ENCODE measurements at regions not wholly inside any gene's neighbourhood (a gene's known extent, or its start where the extent isn't known, plus 50 kb on each side); places are given as distances from the start of the nearest gene placed in this dataset.
A peak's percentile ranks its signal among the peaks of the same experiment; 100 is the strongest.

DNA sequence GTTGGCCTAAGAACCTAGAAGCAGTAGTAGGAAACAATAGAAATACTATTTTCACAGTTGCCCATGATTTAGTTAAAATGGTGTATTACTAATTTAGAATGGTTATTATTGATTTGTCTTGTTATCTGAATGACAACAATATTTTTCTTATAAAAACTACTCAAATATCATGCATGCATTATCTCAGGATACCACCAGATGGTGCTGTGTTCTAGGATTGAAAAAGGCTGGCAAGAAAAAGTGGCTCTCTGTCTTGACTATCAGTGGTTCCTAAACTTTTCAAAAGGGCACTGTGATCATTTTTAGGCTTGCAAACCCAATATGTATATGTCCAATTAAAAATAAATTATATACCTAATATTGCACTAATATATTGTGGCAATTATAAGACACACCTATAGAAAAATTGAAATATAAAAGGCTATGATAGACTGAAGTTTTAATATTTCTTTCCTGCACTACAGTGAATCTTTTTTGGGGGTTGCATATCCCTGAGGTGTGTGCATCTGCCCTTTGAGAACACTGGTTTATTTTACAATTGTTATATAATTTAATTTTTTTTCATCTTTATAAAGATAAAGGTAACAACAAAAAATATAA is 131.7 kb upstream of the MLIP start:
- Histone ChIP-seq H3K4me3 (no peak overlapping the region), H3K36me3 (ENCODE audit: control insufficient read depth in 4 of 4, insufficient read depth in 4 of 4, low read length in 4 of 4) (no peaks in the 10 kb centered on the region), H3K9ac (ENCODE audit: insufficient read depth in 1 of 2, low read length in 2 of 2) (no peak overlapping the region), H3K4me1 (ENCODE audit: control insufficient read depth in 5 of 5, insufficient read depth in 5 of 5, low read length in 5 of 5) (no peaks in the 10 kb centered on the region), H3K27me3 (ENCODE audit: control insufficient read depth in 3 of 3, insufficient read depth in 3 of 3, low read length in 2 of 3) (no peaks in the 10 kb centered on the region), H3K27ac (ENCODE audit: low read depth in 1 of 2, low read length in 1 of 2) (no peak overlapping the region), H3K9me3 (ENCODE audit: control insufficient read depth in 4 of 4, insufficient read depth in 3 of 4, low read length in 3 of 4) (no peaks in the 10 kb centered on the region)
- TF ChIP-seq, protein P1, sequence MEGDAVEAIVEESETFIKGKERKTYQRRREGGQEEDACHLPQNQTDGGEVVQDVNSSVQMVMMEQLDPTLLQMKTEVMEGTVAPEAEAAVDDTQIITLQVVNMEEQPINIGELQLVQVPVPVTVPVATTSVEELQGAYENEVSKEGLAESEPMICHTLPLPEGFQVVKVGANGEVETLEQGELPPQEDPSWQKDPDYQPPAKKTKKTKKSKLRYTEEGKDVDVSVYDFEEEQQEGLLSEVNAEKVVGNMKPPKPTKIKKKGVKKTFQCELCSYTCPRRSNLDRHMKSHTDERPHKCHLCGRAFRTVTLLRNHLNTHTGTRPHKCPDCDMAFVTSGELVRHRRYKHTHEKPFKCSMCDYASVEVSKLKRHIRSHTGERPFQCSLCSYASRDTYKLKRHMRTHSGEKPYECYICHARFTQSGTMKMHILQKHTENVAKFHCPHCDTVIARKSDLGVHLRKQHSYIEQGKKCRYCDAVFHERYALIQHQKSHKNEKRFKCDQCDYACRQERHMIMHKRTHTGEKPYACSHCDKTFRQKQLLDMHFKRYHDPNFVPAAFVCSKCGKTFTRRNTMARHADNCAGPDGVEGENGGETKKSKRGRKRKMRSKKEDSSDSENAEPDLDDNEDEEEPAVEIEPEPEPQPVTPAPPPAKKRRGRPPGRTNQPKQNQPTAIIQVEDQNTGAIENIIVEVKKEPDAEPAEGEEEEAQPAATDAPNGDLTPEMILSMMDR (IDR thresholded peaks at IDR 0.05; ENCODE audit: control extremely low read depth, extremely low read depth): peak; percentile 24
- peak in 2 of 3 donors; percentile 61 to 67 for DNase-seq
- ATAC-seq (ENCODE audit: insufficient read depth, low FRiP score): no peak

DNA sequence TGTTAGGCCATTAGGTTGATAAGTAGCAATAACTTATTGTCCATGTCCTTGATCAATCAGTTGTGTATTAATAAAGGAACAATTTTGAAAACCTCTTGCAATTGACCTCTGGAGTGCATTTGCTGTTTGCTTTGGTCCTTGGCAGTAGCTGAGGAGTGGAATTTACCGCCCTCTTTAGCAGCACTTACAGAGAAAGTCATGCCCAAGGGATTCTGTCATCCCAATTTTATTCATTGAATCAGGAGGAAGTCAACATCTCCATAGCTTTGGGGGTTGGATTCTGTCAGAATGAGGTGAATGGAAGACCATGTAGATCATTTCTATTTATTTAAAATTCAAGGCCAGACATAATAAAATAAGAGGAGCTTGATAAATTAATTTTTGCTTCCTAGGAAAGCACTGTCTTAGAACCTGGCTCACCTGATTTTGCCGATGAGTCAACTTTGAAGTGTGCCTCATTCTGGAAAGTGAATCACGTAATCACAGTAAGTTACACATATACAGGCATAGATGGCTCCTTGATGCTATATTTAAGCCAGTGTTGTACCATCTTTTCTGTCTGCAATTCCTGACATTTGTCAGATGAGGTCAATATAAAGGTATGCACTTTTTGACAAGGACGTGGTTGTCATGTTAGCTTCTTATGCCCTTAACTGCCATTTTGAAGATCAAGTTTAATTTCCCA is 128.7 kb upstream of the MLIP start:
- TF ChIP-seq, protein P1 (IDR thresholded peaks at IDR 0.05; ENCODE audit: control extremely low read depth, extremely low read depth): no peak
- 69 to 85% methylated on average over 4 of the region's 4 CpGs for WGBS, 2 donors
- Histone ChIP-seq H3K27ac (ENCODE audit: low read depth in 1 of 2, low read length in 1 of 2) (no peak overlapping the region), H3K4me3 (no peak overlapping the region), H3K9ac (ENCODE audit: insufficient read depth in 1 of 2, low read length in 2 of 2) (no peak overlapping the region), H3K27me3 (ENCODE audit: control insufficient read depth in 3 of 3, insufficient read depth in 3 of 3, low read length in 2 of 3) (no peaks in the 10 kb centered on the region), H3K9me3 (ENCODE audit: control insufficient read depth in 4 of 4, insufficient read depth in 3 of 4, low read length in 3 of 4) (no peaks in the 10 kb centered on the region), H3K4me1 (ENCODE audit: control insufficient read depth in 5 of 5, insufficient read depth in 5 of 5, low read length in 5 of 5) (peaks cover 0 to 17% (median 0%) of the 10 kb centered on the region in 5 donors), H3K36me3 (ENCODE audit: control insufficient read depth in 4 of 4, insufficient read depth in 4 of 4, low read length in 4 of 4) (no peaks in the 10 kb centered on the region)
- no peak for DNase-seq
- ATAC-seq (ENCODE audit: insufficient read depth, low FRiP score): no peak

DNA sequence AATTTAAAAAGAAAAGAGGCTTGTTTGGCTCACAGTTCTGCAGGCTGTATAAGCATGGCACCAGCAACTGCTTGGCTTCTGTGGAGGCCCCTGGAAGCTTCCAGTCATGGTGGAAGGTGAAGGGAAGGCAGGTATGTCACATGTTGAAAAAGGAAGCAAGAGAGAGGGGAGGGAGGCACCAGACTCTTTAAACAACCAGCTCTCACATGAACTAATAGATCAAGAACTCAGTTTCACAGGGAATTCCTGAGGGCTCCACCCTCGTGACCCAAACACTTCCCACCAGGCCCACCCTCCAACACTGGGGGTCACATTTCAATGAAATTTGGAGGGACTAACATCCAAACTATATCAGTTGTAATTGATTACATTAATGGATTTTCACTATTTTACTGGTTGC is 127.9 kb upstream of the MLIP start:
- ATAC-seq (ENCODE audit: insufficient read depth, low FRiP score) (no peak), DNase-seq (no peak)
- TF ChIP-seq, protein P1 (IDR thresholded peaks at IDR 0.05; ENCODE audit: control extremely low read depth, extremely low read depth): no peak

More for the DNA sequence above, 127.9 kb upstream of the MLIP start:
- Histone ChIP-seq H3K36me3 (ENCODE audit: control insufficient read depth in 4 of 4, insufficient read depth in 4 of 4, low read length in 4 of 4) (no peaks in the 10 kb centered on the region), H3K27me3 (ENCODE audit: control insufficient read depth in 3 of 3, insufficient read depth in 3 of 3, low read length in 2 of 3) (no peaks in the 10 kb centered on the region), H3K4me3 (no peak overlapping the region), H3K4me1 (ENCODE audit: control insufficient read depth in 5 of 5, insufficient read depth in 5 of 5, low read length in 5 of 5) (peaks cover 0 to 17% (median 0%) of the 10 kb centered on the region in 5 donors), H3K9me3 (ENCODE audit: control insufficient read depth in 4 of 4, insufficient read depth in 3 of 4, low read length in 3 of 4) (no peaks in the 10 kb centered on the region), H3K27ac (ENCODE audit: low read depth in 1 of 2, low read length in 1 of 2) (no peak overlapping the region), H3K9ac (ENCODE audit: insufficient read depth in 1 of 2, low read length in 2 of 2) (no peak overlapping the region)
- WGBS, 2 donors: 0% methylated on average over 1 of the region's 1 CpG

Measured in lung (tissue), 11 donors.